ENCODE measurements at regions not wholly inside any gene's neighbourhood (a gene's known extent, or its start where the extent isn't known, plus 50 kb on each side); places are given as distances from the start of the nearest gene placed in this dataset.
A peak's percentile ranks its signal among the peaks of the same experiment; 100 is the strongest.

DNA sequence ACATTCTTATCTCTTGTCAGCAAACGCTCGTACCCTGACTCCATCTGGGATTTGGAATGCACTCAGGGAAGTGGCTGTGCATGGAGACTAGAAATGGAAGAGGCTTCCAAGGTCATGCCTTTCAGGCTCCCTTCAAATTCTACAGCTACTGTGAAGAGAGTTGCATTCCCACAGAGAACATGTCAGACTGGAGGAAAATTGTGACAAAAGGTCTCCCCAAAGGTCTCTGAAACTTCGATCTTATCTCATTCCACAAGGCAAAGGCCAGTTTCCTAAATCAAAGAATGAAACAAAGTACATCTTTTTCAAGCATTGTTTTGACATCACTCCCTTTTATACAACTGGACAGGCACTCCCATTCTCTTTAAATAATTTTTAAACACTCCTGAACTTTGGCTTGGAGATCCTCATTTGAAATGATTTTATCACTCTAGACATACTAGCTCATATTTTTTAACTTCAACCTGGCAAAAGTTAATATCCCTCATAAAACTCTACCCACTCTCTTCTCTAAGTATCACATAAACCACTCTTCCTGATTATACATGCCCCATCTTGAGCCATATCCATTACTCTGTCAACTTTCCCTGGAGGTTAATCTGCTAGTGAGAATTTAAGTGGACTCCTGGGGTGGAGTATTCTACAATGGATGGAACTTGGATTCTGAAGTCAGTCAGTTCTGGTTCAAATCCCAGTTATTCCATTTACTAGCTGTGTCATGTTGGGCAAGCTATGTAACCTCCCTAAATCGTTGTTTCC, 218.1 kb upstream of the HMGA2 start:
- H3K27ac Mint-ChIP-seq, result no peak overlapping the region
- H3K4me3 Mint-ChIP-seq, result no peak overlapping the region
- peaks cover 3% of the 10 kb centered on the region for H3K9me3 Mint-ChIP-seq
- no peaks in the 10 kb centered on the region for H3K36me3 Mint-ChIP-seq (ENCODE audit: low read depth)
- intact Hi-C loops (cut with micrococcal nuclease), result no loop called here
- H3K27me3 Mint-ChIP-seq (ENCODE audit: low read depth), result peaks cover 27% of the 10 kb centered on the region
- no peaks in the 10 kb centered on the region for H3K4me1 Mint-ChIP-seq (ENCODE audit: low read depth)
- CTCF ChIA-PET, result interaction anchor here (1.1 kb wide), 1 partner anchor 49 kb away, joined by 4 read pairs; no protein-coding TSS in a partner anchor
- no peak for DNase-seq

DNA sequence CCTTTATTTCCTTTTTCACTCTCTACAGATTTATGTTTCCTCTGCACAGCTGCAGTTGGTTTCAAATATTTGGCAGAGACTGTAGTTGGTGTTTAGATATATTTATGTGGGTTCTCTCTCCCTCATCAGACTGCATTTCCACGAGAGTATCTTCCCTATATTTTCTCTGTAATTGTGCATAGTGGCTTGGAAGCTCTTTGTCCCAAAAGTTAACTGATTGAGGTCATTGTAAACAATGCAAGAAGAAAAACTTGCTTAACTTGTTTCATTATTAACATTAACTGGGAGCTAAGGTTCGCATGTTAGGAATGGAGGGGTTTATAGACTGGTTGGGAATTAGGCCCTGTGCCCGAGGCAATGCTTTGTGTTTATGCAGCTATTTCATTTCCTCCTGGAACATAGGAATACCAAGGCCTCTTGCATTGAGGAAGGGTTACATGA, 216.9 kb upstream of the HMGA2 start:
- no peak for DNase-seq
- H3K9me3 Mint-ChIP-seq, result peaks cover 3% of the 10 kb centered on the region
- intact Hi-C loops (cut with micrococcal nuclease), result no loop called here
- H3K36me3 Mint-ChIP-seq (ENCODE audit: low read depth), result no peaks in the 10 kb centered on the region
- peaks cover 18% of the 10 kb centered on the region for H3K27me3 Mint-ChIP-seq (ENCODE audit: low read depth)
- no peak overlapping the region for H3K27ac Mint-ChIP-seq
- H3K4me1 Mint-ChIP-seq (ENCODE audit: low read depth), result no peaks in the 10 kb centered on the region
- CTCF ChIA-PET, result no interaction called here
- H3K4me3 Mint-ChIP-seq, result no peak overlapping the region

DNA sequence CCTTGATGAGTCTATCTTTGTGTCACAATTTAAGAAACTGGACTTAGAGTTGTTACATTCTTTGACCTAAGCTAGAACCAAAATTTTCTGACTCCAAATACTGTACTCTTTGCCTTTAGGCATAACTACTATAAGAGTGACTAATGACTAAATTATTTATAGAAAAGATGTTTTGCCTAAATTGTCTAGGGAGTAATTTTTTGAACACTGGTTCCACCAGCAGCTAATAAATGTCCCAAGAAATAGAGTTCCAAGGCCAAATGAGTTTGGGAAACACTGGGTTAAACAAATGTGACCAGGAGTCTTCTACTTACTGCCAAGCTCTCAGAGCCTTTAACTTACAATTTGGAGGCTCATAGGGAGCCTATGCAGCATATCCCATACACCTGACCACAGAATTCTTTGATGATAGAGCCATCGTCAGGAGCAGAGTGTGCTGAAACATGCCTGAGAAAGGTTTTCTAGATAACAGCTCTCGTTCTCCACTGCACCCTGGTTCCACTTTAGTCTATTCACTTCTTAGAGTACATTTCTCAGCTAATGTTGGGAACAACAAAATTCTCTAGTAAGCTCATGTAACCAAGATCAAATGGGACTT, 215.9 kb upstream of the HMGA2 start:
- Mint-ChIP-seq H3K4me1 (ENCODE audit: low read depth) (no peaks in the 10 kb centered on the region), H3K27me3 (ENCODE audit: low read depth) (peaks cover 15% of the 10 kb centered on the region), H3K27ac (no peak overlapping the region), H3K9me3 (peaks cover 3% of the 10 kb centered on the region), H3K4me3 (no peak overlapping the region), H3K36me3 (ENCODE audit: low read depth) (no peaks in the 10 kb centered on the region)
- no peak for DNase-seq
- intact Hi-C loops (cut with micrococcal nuclease), result no loop called here
- CTCF ChIA-PET, result interaction anchor here (0.6 kb wide), 1 partner anchor 197 kb away, joined by 4 read pairs; no protein-coding TSS in a partner anchor

DNA sequence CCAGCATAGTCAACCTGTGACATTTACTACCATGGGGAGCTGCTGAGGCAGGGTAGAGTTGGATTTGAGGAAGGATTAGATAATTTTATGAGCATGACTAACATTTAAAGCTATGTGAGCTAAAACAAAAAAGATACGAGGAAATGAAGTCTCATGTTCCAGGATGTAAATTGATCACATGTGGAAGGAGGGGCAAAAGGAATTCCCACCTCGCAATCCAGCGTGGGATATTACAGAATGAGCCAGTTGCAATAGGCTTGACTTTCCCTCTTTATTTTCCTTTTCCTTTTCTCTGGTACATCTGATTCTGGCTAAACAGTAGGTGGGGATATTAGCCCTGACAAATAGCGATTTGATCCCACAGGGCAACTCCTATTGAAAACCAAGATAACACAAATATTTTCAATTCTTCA, 214.9 kb upstream of the HMGA2 start:
- Mint-ChIP-seq H3K36me3 (ENCODE audit: low read depth) (no peaks in the 10 kb centered on the region), H3K4me3 (no peak overlapping the region), H3K27me3 (ENCODE audit: low read depth) (peaks cover 20% of the 10 kb centered on the region), H3K27ac (no peak overlapping the region), H3K9me3 (peaks cover 3% of the 10 kb centered on the region), H3K4me1 (ENCODE audit: low read depth) (no peaks in the 10 kb centered on the region)
- no peak for DNase-seq
- intact Hi-C loops (cut with micrococcal nuclease), result no loop called here
- CTCF ChIA-PET, result no interaction called here

DNA sequence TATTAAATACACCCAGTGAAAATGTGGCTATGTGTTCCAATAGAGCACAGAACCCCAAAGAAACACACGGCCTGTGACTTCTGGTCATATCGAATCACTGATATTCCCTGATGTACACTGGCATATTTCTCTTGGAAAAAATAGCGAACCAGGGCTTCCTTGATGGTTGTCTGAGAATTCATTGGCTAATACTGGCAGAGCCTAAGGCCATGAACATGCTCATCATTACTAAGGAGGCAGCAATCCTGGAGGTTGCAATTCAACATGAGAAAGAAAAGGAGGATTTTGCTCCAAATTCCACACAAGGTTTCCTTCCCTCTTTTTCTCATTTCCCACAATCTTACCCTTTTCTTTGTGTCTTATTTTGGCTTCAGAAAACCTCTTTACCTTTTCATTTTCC, 212.9 kb upstream of the HMGA2 start:
- CTCF ChIA-PET, result no interaction called here
- Mint-ChIP-seq H3K27ac (no peak overlapping the region), H3K36me3 (ENCODE audit: low read depth) (no peaks in the 10 kb centered on the region), H3K9me3 (peaks cover 3% of the 10 kb centered on the region), H3K4me3 (no peak overlapping the region), H3K4me1 (ENCODE audit: low read depth) (no peaks in the 10 kb centered on the region), H3K27me3 (ENCODE audit: low read depth) (peaks cover 21% of the 10 kb centered on the region)
- intact Hi-C loops (cut with micrococcal nuclease), result no loop called here
- DNase-seq, result no peak

DNA sequence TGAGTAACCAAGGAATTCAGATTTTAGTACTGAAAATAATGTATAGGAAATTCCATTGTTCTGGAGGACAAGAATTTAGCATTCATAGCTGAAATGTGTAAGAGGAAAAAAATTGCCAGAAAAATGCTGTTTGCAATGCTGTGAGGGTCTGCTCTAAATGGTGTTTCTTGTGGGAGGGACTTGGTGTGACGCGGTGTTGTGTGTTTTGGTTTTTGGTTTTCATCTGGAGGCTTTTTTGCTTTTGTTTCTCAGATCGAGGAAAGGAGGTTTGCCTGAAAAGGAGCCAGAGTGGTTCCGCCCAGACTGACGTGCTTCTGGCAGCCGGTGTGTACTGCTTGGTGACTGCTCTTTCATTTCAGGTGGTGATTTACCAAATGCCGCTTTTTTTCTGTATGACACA, 211.8 kb upstream of the HMGA2 start:
- peaks cover 24% of the 10 kb centered on the region for H3K27me3 Mint-ChIP-seq (ENCODE audit: low read depth)
- intact Hi-C loops (cut with micrococcal nuclease), result no loop called here
- H3K9me3 Mint-ChIP-seq, result peaks cover 3% of the 10 kb centered on the region
- no peak overlapping the region for H3K27ac Mint-ChIP-seq
- H3K36me3 Mint-ChIP-seq (ENCODE audit: low read depth), result no peaks in the 10 kb centered on the region
- H3K4me1 Mint-ChIP-seq (ENCODE audit: low read depth), result no peaks in the 10 kb centered on the region
- DNase-seq, result no peak
- CTCF ChIA-PET, result no interaction called here
- no peak overlapping the region for H3K4me3 Mint-ChIP-seq

DNA sequence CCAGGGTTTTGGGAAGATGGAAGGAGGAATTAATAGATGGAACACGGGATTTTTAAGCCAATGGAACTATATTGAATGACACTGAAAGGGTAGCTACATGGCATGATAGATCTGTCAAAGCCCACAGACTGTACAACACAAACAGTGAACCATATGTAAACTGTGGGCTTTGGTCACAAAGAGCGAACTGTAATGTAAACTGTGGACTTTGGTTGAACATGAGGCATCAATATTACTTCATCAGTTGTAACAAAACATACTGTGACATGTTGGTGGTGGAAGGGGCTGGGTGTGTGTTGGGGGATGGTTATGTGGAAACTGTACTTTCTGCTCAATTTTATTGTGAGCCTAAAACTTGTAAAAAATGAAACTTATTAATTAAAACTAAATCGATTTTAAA, 210.6 kb upstream of the HMGA2 start:
- H3K36me3 Mint-ChIP-seq (ENCODE audit: low read depth), result no peaks in the 10 kb centered on the region
- intact Hi-C loops (cut with micrococcal nuclease), result no loop called here
- CTCF ChIA-PET, result no interaction called here
- no peak overlapping the region for H3K4me3 Mint-ChIP-seq
- peaks cover 1% of the 10 kb centered on the region for H3K4me1 Mint-ChIP-seq (ENCODE audit: low read depth)
- DNase-seq, result no peak
- no peak overlapping the region for H3K27ac Mint-ChIP-seq
- peaks cover 23% of the 10 kb centered on the region for H3K27me3 Mint-ChIP-seq (ENCODE audit: low read depth)
- no peaks in the 10 kb centered on the region for H3K9me3 Mint-ChIP-seq

DNA sequence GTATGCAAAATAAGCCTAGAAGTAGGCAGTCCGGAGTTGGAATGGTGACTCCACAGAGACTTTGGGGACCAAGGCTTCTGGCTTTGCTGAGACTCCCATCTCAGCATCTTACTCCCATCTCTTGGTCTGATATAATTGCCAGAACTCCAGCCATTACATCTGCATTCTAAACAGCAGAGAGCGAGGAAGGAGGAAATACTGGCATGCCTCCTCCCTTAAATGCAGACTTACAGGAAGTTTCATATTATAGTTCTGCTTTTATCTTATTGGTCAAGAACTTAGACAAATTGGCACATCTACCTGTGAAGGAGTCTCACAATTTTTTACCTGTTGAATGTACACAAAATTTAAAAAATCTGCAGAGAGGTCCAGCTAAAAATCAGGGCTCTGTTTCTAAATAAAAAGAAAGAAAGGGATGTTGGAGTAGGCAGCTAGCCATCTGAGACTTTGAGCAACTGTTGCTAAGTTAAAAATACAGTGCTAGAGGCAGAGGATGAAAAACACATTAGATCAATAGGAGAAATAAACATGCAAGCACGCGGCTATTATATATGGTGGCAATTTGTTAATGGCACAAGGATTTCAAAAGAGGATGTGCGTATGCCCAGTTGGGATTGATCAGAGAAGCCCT, 209.9 kb upstream of the HMGA2 start:
- Mint-ChIP-seq H3K36me3 (ENCODE audit: low read depth) (no peaks in the 10 kb centered on the region), H3K9me3 (no peaks in the 10 kb centered on the region), H3K4me1 (ENCODE audit: low read depth) (peaks cover 5% of the 10 kb centered on the region), H3K27me3 (ENCODE audit: low read depth) (peaks cover 26% of the 10 kb centered on the region), H3K27ac (no peak overlapping the region), H3K4me3 (no peak overlapping the region)
- DNase-seq, result no peak
- intact Hi-C loops (cut with micrococcal nuclease), result no loop called here
- CTCF ChIA-PET, result no interaction called here

DNA sequence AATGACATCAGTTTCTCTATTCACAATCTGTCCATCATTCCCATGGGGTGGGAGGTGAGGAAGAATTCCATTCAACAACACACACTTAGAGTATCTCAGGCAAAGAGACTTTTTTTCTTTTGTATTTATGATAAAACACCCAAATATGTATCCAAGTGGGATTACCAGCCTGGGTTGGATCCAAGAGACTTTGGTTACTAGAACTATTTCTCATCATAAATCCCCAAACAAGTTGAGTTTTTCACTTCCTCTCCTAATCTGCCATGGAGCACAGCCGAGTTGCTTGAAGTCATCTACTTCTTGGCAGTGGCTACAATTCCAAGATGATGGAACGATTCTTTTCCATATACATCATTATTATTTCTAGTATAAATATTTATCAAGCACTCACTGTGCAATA, 209.2 kb upstream of the HMGA2 start:
- Mint-ChIP-seq H3K27ac (no peak overlapping the region), H3K36me3 (ENCODE audit: low read depth) (no peaks in the 10 kb centered on the region), H3K27me3 (ENCODE audit: low read depth) (peaks cover 26% of the 10 kb centered on the region), H3K9me3 (no peaks in the 10 kb centered on the region), H3K4me3 (no peak overlapping the region), H3K4me1 (ENCODE audit: low read depth) (peaks cover 5% of the 10 kb centered on the region)
- intact Hi-C loops (cut with micrococcal nuclease), result no loop called here
- no peak for DNase-seq
- CTCF ChIA-PET, result interaction anchor here (0.5 kb wide), 1 partner anchor 1626 kb away, joined by 3 read pairs; no protein-coding TSS in a partner anchor

DNA sequence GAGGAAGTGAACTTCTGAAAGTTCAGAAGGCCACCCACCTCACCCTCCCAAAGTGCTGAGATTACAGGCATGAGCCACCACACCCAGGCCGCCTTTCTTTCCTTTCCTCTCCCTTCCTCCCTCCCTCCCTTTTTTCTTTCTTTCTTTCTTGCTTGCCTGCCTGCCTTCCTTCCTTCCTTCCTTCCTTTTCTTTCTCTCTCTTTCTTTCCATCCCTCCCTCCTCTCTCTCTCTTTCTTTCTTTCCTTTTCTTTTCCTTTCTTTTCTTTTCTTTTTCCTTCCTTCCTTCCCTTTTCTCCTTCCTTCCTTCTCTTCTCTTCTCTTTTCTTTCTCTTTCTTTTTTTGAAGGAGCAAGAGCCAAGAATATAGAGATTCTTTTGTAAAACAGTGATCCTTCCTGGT, 208.3 kb upstream of the HMGA2 start:
- no peaks in the 10 kb centered on the region for H3K9me3 Mint-ChIP-seq
- no peak overlapping the region for H3K4me3 Mint-ChIP-seq
- DNase-seq, result no peak
- intact Hi-C loops (cut with micrococcal nuclease), result no loop called here
- no peaks in the 10 kb centered on the region for H3K36me3 Mint-ChIP-seq (ENCODE audit: low read depth)
- H3K27ac Mint-ChIP-seq, result no peak overlapping the region
- CTCF ChIA-PET, result interaction anchor here (0.5 kb wide), 1 partner anchor 1625 kb away, joined by 3 read pairs; no protein-coding TSS in a partner anchor
- H3K27me3 Mint-ChIP-seq (ENCODE audit: low read depth), result peaks cover 26% of the 10 kb centered on the region
- peaks cover 5% of the 10 kb centered on the region for H3K4me1 Mint-ChIP-seq (ENCODE audit: low read depth)

DNA sequence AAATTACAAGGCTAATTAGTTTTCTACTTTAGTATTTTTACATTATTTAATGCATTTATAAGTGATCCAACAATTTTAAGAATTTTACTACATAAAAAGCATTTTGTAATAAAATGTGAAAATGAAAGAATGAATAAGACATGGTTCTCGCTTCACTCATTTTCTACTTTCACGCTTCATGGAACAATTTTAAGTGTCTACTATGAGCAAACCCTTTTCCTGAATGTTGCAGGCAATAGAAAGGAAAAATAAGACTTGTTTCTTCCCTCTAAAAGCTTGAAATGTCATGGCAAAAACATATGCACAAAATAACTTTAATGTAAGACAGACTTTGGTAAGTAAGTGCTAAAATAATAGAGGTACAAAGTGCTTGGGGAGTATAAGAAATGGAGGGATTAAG, 205.7 kb upstream of the HMGA2 start:
- no peak for DNase-seq
- peaks cover 5% of the 10 kb centered on the region for H3K4me1 Mint-ChIP-seq (ENCODE audit: low read depth)
- H3K36me3 Mint-ChIP-seq (ENCODE audit: low read depth), result no peaks in the 10 kb centered on the region
- H3K27ac Mint-ChIP-seq, result peak overlapping the region; percentile 1
- peaks cover 33% of the 10 kb centered on the region for H3K27me3 Mint-ChIP-seq (ENCODE audit: low read depth)
- H3K9me3 Mint-ChIP-seq, result no peaks in the 10 kb centered on the region
- CTCF ChIA-PET, result no interaction called here
- H3K4me3 Mint-ChIP-seq, result no peak overlapping the region
- intact Hi-C loops (cut with micrococcal nuclease), result no loop called here

DNA sequence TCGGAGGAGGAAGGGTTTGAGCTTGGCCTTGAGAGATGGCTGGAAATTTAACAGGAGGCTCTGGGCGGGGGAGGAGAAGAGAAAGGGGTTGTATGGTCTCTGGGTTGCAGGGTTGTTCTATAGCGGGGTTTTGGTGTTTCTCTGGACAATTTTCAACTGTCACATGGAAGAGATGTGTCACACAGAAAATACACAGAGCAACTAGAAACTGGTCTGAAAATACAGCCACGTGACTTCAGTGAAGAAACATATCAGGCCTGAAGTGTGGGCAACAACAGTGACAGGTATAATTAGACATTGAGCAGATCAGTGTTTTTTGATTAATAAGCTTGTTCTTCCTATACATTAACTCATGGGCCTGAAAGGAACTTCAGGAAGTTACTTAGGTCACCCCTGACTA, 205.3 kb upstream of the HMGA2 start:
- H3K4me3 Mint-ChIP-seq, result no peak overlapping the region
- CTCF ChIA-PET, result interaction anchor here (0.6 kb wide), 1 partner anchor 1042 kb away, joined by 3 read pairs; no protein-coding TSS in a partner anchor
- H3K36me3 Mint-ChIP-seq (ENCODE audit: low read depth), result no peaks in the 10 kb centered on the region
- peaks cover 5% of the 10 kb centered on the region for H3K4me1 Mint-ChIP-seq (ENCODE audit: low read depth)
- H3K9me3 Mint-ChIP-seq, result no peaks in the 10 kb centered on the region
- DNase-seq, result no peak
- H3K27me3 Mint-ChIP-seq (ENCODE audit: low read depth), result peaks cover 31% of the 10 kb centered on the region
- peak overlapping the region; percentile 1 for H3K27ac Mint-ChIP-seq
- intact Hi-C loops (cut with micrococcal nuclease), result no loop called here

DNA sequence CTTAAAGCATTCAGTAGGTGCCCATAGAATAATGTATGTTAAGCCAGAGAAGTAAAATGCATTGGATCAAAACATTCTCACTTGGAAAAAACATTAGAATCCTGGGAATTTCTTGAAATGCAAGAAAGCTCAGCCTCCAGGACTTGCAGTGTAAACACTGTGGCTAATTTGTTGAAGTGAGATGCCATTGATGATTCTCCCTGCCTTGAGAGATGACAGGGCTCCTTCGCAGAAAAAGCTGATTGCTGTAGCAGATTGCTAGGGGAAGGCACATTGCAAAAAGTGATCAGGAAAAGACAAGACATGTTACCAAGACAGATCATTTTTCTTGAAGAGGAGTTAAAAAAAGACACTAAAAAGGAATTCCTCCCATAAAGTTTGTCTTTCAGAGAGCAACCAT, 204.2 kb upstream of the HMGA2 start:
- Mint-ChIP-seq H3K27me3 (ENCODE audit: low read depth) (peaks cover 25% of the 10 kb centered on the region), H3K4me3 (no peak overlapping the region), H3K9me3 (no peaks in the 10 kb centered on the region), H3K36me3 (ENCODE audit: low read depth) (no peaks in the 10 kb centered on the region), H3K4me1 (ENCODE audit: low read depth) (peaks cover 5% of the 10 kb centered on the region), H3K27ac (no peak overlapping the region)
- DNase-seq, result no peak
- CTCF ChIA-PET, result no interaction called here
- intact Hi-C loops (cut with micrococcal nuclease), result no loop called here

Measured in activated naive CD4-positive, alpha-beta T cell treated with anti-CD3 and anti-CD28 coated beads for 36 hours (primary cell).